Neural cell (in vitro differentiated cells): ENCODE measurements at regions not wholly inside any gene's neighbourhood (a gene's known extent, or its start where the extent isn't known, plus 50 kb on each side); places are given as distances from the start of the nearest gene placed in this dataset.

Experiments
- H2AFZ ChIP-seq: fragments of 200-600, 300-800 bp; sonication (generic), shearing (Covaris generic); 2 replicates; pipeline ENCODE4 v1.6.0; 2014; ENCODE audit warnings: low read depth, mild to moderate bottlenecking, antibody characterized with exemption, low read length, moderate library complexity
- H3F3A ChIP-seq: fragments of 200-600 bp; shearing (Covaris generic); 2 replicates; pipeline ENCODE4 v1.6.1; 2016; ENCODE audit warnings: mild to moderate bottlenecking, moderate library complexity, mixed read lengths, antibody characterized with exemption, low read length; ENCODE audit not compliant: insufficient read depth, poor library complexity, severe bottlenecking
- H3K27ac ChIP-seq: fragments of 200-600, 300-800 bp; sonication (generic), shearing (Covaris generic); 2 replicates; pipeline ENCODE4 v1.5.1; 2014; ENCODE audit warnings: mild to moderate bottlenecking, low read length, moderate library complexity
- H3K27me3 ChIP-seq: fragments of 300-800, 200-600 bp; sonication (generic), shearing (Covaris generic); 2 replicates; pipeline ENCODE4 v1.6.0; 2014; ENCODE audit warnings: mild to moderate bottlenecking, low read depth, low read length, moderate library complexity; ENCODE audit not compliant: insufficient read depth
- H3K36me3 ChIP-seq: fragments of 300-800, 200-600 bp; sonication (generic), shearing (Covaris generic); 2 replicates; pipeline ENCODE4 v1.5.1; 2014; ENCODE audit warnings: mild to moderate bottlenecking, antibody characterized with exemption, low read length, moderate library complexity; ENCODE audit not compliant: insufficient read depth
- H3K4me2 ChIP-seq: fragments of 300-800, 200-600 bp; sonication (generic), shearing (Covaris generic); 2 replicates; pipeline ENCODE4 v1.6.0; 2014; ENCODE audit warnings: mild to moderate bottlenecking, low read length
- H3K4me3 ChIP-seq: fragments of 300-800, 200-600 bp; sonication (generic), shearing (Covaris generic); 2 replicates; pipeline ENCODE4 v1.5.1; 2014; ENCODE audit warnings: mild to moderate bottlenecking, low read length, moderate library complexity
- H3K79me2 ChIP-seq: fragments of 200-600 bp; shearing (Covaris generic); replicated peaks from 2 replicates; pipeline ENCODE4 v1.6.0; 2014; ENCODE audit warnings: mild to moderate bottlenecking, low read length, moderate library complexity; ENCODE audit not compliant: insufficient read depth
- H3K9ac ChIP-seq: fragments of 300-800, 200-600 bp; sonication (generic), shearing (Covaris generic); 2 replicates; pipeline ENCODE4 v1.6.1; 2016; ENCODE audit warnings: mild to moderate bottlenecking, low read length, mixed read lengths
- H3K9me2 ChIP-seq: fragments of 200-600 bp; shearing (Covaris generic); 2 replicates; pipeline ENCODE4 v1.6.1; 2016; ENCODE audit warnings: mild to moderate bottlenecking, low read length, mixed read lengths; ENCODE audit not compliant: insufficient read depth
- H3K9me3 ChIP-seq: fragments of 200-600, 300-800 bp; sonication (generic), shearing (Covaris generic); 2 replicates; pipeline ENCODE4 v1.6.1; 2016; ENCODE audit warnings: mild to moderate bottlenecking, mixed run types, low read length, moderate library complexity, mixed read lengths
- H4K20me1 ChIP-seq: fragments of 200-600 bp; shearing (Covaris generic); 2 replicates; pipeline ENCODE4 v1.6.1; 2016; ENCODE audit warnings: mild to moderate bottlenecking, mixed run types; ENCODE audit not compliant: insufficient read depth
- CTCF ChIP-seq: fragments of 450-650 bp; IDR thresholded peaks from 2 replicates; pipeline ENCODE4 v1.5.1; 2014; ENCODE audit warnings: antibody characterized with exemption, mild to moderate bottlenecking, moderate library complexity; ENCODE audit not compliant: poor library complexity, severe bottlenecking
- EP300 ChIP-seq: fragments of 450-650 bp; conservative IDR thresholded peaks from 2 replicates; pipeline ENCODE4 v1.6.1; 2014; ENCODE audit warnings: antibody characterized with exemption, mild to moderate bottlenecking, moderate library complexity; ENCODE audit not compliant: poor library complexity, severe bottlenecking
- EZH2 ChIP-seq: fragments of 200-600, 300-800 bp; shearing (Covaris generic), sonication (generic); IDR thresholded peaks from 2 replicates; pipeline ENCODE4 v1.6.1; 2014; ENCODE audit warnings: antibody characterized with exemption, low read length, borderline replicate concordance, mild to moderate bottlenecking; ENCODE audit not compliant: insufficient read depth, poor library complexity, severe bottlenecking
- MXI1 ChIP-seq: fragments of 450-650 bp; conservative IDR thresholded peaks from 2 replicates; pipeline ENCODE4 v1.6.1; 2014; ENCODE audit warnings: antibody characterized with exemption, mild to moderate bottlenecking; ENCODE audit not compliant: poor library complexity, severe bottlenecking
- POLR2AphosphoS5 ChIP-seq: IDR thresholded peaks from 2 replicates; pipeline ENCODE4 v1.6.1; 2012
- RAD21 ChIP-seq: fragments of 450-650 bp; conservative IDR thresholded peaks from 2 replicates; pipeline ENCODE4 v1.6.1; 2014; ENCODE audit warnings: antibody characterized with exemption, mild to moderate bottlenecking, moderate library complexity
- REST ChIP-seq: IDR thresholded peaks from 2 replicates; pipeline ENCODE4 v1.6.1; 2012; ENCODE audit warnings: borderline replicate concordance
- SMC3 ChIP-seq: fragments of 450-650 bp; conservative IDR thresholded peaks from 2 replicates; pipeline ENCODE4 v1.6.1; 2014; ENCODE audit warnings: antibody characterized with exemption, mild to moderate bottlenecking, moderate library complexity; ENCODE audit not compliant: poor library complexity
- TAF1 ChIP-seq: IDR thresholded peaks from 2 replicates; pipeline ENCODE4 v1.6.1; 2012; ENCODE audit warnings: low read depth

GRCh38 chr12:47577206-47577989 is 128.4 kb downstream of the RPAP3 start:
- no peaks in the 10 kb centered on the region for H3K79me2 ChIP-seq
- TF ChIP-seq EZH2 (no peak), TAF1 (no peak), CTCF (no peak), REST (peak; percentile 23), SMC3 (no peak), RAD21 (no peak)
- peak overlapping the region; percentile 98 for H3K27ac ChIP-seq
- peak overlapping the region; percentile 93 for H3K4me2 ChIP-seq
- H2AFZ ChIP-seq: peak overlapping the region; percentile 62
- H3F3A ChIP-seq: peaks cover 11% of the 10 kb centered on the region
- no peaks in the 10 kb centered on the region for H3K9me2 ChIP-seq
- H3K27me3 ChIP-seq: no peaks in the 10 kb centered on the region
- H3K9me3 ChIP-seq: no peaks in the 10 kb centered on the region
- no peaks in the 10 kb centered on the region for H4K20me1 ChIP-seq
- peak overlapping the region; percentile 77 for H3K9ac ChIP-seq
- peak overlapping the region; percentile 64 for H3K4me3 ChIP-seq
- no peaks in the 10 kb centered on the region for H3K36me3 ChIP-seq

- Histone ChIP-seq H3F3A (peaks cover 11% of the 10 kb centered on the region), H3K4me3 (peak overlapping the region; percentile 64), H3K4me2 (peak overlapping the region; percentile 93), H3K27ac (peak overlapping the region; percentile 98), H3K9me2 (no peaks in the 10 kb centered on the region), H3K36me3 (no peaks in the 10 kb centered on the region), H3K27me3 (no peaks in the 10 kb centered on the region), H3K9ac (peak overlapping the region; percentile 77), H3K9me3 (no peaks in the 10 kb centered on the region), H2AFZ (peak overlapping the region; percentile 62), H3K79me2 (no peaks in the 10 kb centered on the region), H4K20me1 (no peaks in the 10 kb centered on the region)
- TF ChIP-seq EP300: peak; percentile 72
- peak; percentile 88 for TF ChIP-seq REST
- TF ChIP-seq RAD21: peak; percentile 60
- TF ChIP-seq POLR2AphosphoS5: peak; percentile 79
- peak; percentile 83 for TF ChIP-seq TAF1
- TF ChIP-seq CTCF: no peak
- TF ChIP-seq EZH2: no peak
- TF ChIP-seq MXI1: no peak
Measured at GRCh38 chr12:47576289-47576945, 129.4 kb downstream of the RPAP3 start.
